ENCODE measurements at regions not wholly inside any gene's neighbourhood (a gene's known extent, or its start where the extent isn't known, plus 50 kb on each side); places are given as distances from the start of the nearest gene placed in this dataset.

GRCh38 chr13:80737513-80737912 is 396.6 kb upstream of the SPRY2 start:
- no peaks in the 10 kb centered on the region for H3K4me1 ChIP-seq (ENCODE audit: low read depth)
- H3K4me3 ChIP-seq: no peak overlapping the region
- H3K9me3 ChIP-seq: peaks cover 5% of the 10 kb centered on the region
- ATAC-seq (no peak), DNase-seq (no peak)
- no peak for TF ChIP-seq CTCF (IDR thresholded peaks at IDR 0.05)
- H3K36me3 ChIP-seq (ENCODE audit: low read depth): no peaks in the 10 kb centered on the region
- intact Hi-C loops (cut with DNase I, micrococcal nuclease): no loop called here

- DNase-seq: no peak
- no peak for ATAC-seq
- intact Hi-C loops (cut with DNase I, micrococcal nuclease): no loop called here
- Histone ChIP-seq H3K36me3 (ENCODE audit: low read depth) (no peaks in the 10 kb centered on the region), H3K4me3 (no peak overlapping the region), H3K4me1 (ENCODE audit: low read depth) (no peaks in the 10 kb centered on the region), H3K9me3 (peaks cover 4% of the 10 kb centered on the region)
- no peak for TF ChIP-seq CTCF (IDR thresholded peaks at IDR 0.05)
Observed at GRCh38 chr13:80727321-80727975, 386.5 kb upstream of the SPRY2 start.

- intact Hi-C loops (cut with DNase I, micrococcal nuclease): no loop called here
- no peak for TF ChIP-seq CTCF (IDR thresholded peaks at IDR 0.05)
- DNase-seq: no peak
- no peaks in the 10 kb centered on the region for H3K36me3 ChIP-seq (ENCODE audit: low read depth)
- no peak overlapping the region for H3K4me3 ChIP-seq
- ATAC-seq: no peak
- peaks cover 4% of the 10 kb centered on the region for H3K9me3 ChIP-seq
- no peaks in the 10 kb centered on the region for H3K4me1 ChIP-seq (ENCODE audit: low read depth)
Observed at GRCh38 chr13:80726868-80727267, 385.9 kb upstream of the SPRY2 start.

GRCh38 chr13:80721689-80722088 is 380.8 kb upstream of the SPRY2 start:
- intact Hi-C loops (cut with DNase I, micrococcal nuclease): no loop called here
- Histone ChIP-seq H3K36me3 (ENCODE audit: low read depth) (no peaks in the 10 kb centered on the region), H3K4me3 (no peak overlapping the region), H3K4me1 (ENCODE audit: low read depth) (no peaks in the 10 kb centered on the region), H3K9me3 (peaks cover 4% of the 10 kb centered on the region)
- ATAC-seq (no peak), DNase-seq (no peak)
- TF ChIP-seq CTCF (IDR thresholded peaks at IDR 0.05): no peak

GRCh38 chr13:80718970-80719369 is 378.0 kb upstream of the SPRY2 start:
- no peak for TF ChIP-seq CTCF (IDR thresholded peaks at IDR 0.05)

GRCh38 chr13:80717776-80718175 is 376.9 kb upstream of the SPRY2 start:
- Histone ChIP-seq H3K4me1 (ENCODE audit: low read depth) (no peaks in the 10 kb centered on the region), H3K4me3 (no peak overlapping the region), H3K36me3 (ENCODE audit: low read depth) (no peaks in the 10 kb centered on the region), H3K9me3 (no peaks in the 10 kb centered on the region)
- ATAC-seq (no peak), DNase-seq (no peak)
- no peak for TF ChIP-seq CTCF (IDR thresholded peaks at IDR 0.05)
- intact Hi-C loops (cut with DNase I, micrococcal nuclease): no loop called here

More at GRCh38 chr13:80718970-80719369, 378.0 kb upstream of the SPRY2 start:
- no peaks in the 10 kb centered on the region for H3K36me3 ChIP-seq (ENCODE audit: low read depth)
- intact Hi-C loops (cut with DNase I, micrococcal nuclease): no loop called here
- no peaks in the 10 kb centered on the region for H3K9me3 ChIP-seq
- H3K4me3 ChIP-seq: no peak overlapping the region
- no peaks in the 10 kb centered on the region for H3K4me1 ChIP-seq (ENCODE audit: low read depth)
- DNase-seq (no peak), ATAC-seq (no peak)

All from mucosa of descending colon (tissue), 3 donors.